Kidney glomerular epithelial cell (primary cell): ENCODE measurements at regions not wholly inside any gene's neighbourhood (a gene's known extent, or its start where the extent isn't known, plus 50 kb on each side); places are given as distances from the start of the nearest gene placed in this dataset.

ENCODE experiments used
- DNase-seq: peaks from one replicate; lab custom pipeline; 2025; lab: John Stamatoyannopoulos, UW

- no peak for DNase-seq
Measured at GRCh38 chr11:130715085-130715876, 201.0 kb downstream of the SNX19 start.

DNA sequence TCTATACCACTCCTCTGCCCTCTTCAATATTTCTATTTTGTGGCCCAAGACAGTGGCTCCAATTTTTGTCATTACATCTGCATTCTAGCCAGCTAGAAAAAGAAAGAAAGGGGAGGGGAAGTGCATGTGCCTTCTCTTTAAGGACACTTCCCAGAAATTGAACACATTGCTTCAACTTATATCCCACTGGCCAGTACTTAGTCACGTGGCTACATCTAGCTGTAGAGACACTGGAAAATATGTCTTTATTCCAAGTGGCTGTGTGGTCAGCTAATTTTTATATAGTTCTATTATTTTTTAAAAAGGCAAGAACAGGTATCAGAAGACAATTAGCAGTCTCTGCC is 200.4 kb downstream of the SNX19 start:
- DNase-seq, result no peak

- no peak for DNase-seq
Measured at GRCh38 chr11:130718120-130718519, 198.2 kb downstream of the SNX19 start.

DNA sequence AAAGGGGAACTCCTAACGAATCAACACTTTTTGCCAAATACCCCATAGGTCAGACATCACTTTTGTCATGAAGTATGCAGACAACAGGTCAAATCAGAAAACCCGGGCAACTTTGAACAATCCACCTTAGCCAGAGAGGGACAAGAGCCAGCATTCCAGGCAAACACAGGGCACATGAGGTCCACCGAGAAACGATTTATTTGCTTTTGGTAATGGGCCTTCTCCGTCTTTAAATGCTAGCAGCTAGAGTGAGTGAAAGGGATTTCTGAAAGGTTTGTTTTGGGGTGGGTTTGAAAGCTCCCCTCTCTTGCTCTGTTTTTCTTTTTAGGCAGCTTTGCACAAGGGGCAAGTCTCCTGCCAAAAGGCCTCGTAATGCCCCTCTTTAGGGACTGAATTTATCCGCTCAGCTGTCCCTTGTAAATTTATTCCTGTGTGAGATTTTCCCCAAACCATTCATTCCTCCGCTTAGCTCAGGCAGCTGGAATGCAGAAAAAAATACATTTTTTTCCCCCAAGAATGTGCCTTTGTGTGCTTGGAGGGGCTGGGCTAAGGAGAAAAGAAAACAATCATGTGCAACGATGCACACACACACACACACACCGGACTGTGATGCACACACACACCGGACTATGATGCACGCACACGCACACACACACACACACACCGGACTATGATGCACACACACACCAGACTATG is 196.9 kb downstream of the SNX19 start:
- DNase-seq, result peak; percentile 72

GRCh38 chr11:130720232-130721022 is 195.9 kb downstream of the SNX19 start:
- DNase-seq, result peak; percentile 43

GRCh38 chr11:130721023-130721681 is 195.1 kb downstream of the SNX19 start:
- no peak for DNase-seq

- no peak for DNase-seq
Measured at GRCh38 chr11:130721736-130722135, 194.5 kb downstream of the SNX19 start.

GRCh38 chr11:130722401-130722800 is 193.9 kb downstream of the SNX19 start:
- DNase-seq, result no peak

GRCh38 chr11:130725421-130726233 is 190.7 kb downstream of the SNX19 start:
- no peak for DNase-seq

DNA sequence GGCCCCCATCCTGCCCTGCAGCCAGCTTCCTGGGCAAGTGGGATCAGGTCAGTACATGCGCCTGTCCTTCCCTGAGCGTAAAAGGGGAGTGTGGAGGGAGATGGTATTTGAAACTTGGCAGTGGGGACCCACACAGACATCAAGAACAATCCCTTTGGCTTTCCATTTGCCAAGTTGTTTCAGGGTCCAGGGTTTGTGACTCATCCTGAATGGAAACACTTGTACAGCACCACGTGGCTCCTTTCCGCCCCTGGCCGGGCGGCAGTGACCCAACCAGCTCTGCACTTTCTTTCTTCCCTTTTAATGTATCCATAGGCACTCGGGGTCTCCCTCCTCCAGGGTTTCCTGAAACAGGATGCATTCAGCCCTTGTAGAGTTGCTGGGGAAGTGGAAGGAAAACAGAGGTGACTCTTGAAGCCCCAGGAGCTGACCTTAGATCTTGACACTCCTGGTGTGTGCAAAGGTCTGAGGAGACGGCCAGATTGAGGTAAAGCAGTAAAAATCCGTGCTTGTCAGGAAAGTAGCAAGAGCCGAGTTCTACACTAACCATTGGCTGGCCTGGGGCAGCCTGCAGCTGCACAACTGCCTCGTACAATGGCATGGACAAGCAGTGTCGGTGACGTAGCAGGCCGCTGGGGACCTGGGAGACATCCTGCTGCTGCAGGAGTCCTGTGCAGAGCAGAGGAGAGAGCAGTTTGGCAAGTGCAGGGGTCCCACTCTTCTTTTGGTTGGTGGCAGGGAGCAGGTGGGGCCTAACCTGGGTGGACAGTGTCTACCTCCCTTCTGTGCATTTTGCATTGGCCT is 189.8 kb downstream of the SNX19 start:
- no peak for DNase-seq

DNA sequence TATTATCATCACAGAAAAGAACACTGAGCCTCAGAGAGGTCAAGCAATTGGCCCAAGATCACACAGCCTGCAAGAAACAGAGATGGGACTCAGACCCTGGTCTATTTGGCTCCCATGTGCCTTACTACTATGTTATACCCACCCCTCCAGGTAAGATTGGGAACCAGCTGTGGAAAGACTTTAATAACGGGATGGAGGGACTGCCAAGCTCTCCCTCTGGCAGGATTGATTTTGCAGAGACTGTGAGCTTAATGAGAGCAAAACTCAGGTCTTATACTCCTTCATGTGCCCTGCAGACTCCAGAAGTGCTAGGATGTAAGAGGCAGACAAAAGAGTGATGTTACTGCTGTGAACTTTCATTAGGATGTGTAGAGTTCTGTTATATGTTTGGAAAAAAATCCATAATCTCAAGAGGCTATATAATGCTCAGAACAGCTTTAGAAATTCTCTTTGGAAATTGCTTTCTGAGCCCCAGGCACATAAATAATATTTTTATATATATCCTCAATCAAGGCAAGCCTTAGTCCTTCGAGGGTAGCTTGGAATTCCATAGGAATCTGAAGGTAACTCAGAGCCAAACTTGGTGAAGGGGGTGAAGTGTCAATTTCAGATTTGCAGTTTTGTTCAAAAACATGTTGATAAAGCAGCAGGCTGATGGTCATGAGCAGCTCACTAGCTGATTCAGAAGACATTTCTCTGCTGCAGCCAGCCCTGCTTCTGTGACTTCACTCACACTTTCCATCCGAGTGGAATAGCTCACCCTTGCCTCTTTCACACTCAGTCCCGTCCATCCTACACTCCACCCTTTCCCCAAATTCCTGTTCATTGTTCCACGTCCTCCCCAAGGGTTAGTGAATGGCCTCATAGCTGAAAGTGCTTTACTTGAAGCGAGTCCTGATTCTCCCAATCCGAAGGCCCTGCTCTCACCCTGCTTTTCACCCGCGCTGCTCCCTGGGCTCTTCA is 188.8 kb downstream of the SNX19 start:
- DNase-seq, result no peak

GRCh38 chr11:130728185-130729180 is 187.8 kb downstream of the SNX19 start:
- no peak for DNase-seq

DNA sequence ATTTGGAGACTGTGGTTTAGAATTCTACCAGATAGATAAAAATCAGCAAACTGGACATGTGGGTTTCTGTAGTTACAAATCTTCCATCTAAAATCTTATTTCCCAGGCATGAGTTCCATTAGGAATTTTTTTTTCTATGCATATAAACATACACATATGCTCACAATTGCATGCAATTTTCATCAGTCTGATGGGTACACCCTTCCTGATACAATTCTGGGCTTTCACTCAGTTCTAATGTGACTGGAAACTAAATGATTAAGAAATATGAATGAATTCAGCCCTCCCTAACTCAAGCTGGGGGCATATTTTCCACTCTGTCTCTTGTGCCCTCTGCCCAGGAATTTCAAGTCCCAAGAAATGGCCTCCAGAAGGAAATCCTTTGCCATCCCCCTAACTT is 187.1 kb downstream of the SNX19 start:
- no peak for DNase-seq

GRCh38 chr11:130729678-130730300 is 186.5 kb downstream of the SNX19 start:
- no peak for DNase-seq

DNA sequence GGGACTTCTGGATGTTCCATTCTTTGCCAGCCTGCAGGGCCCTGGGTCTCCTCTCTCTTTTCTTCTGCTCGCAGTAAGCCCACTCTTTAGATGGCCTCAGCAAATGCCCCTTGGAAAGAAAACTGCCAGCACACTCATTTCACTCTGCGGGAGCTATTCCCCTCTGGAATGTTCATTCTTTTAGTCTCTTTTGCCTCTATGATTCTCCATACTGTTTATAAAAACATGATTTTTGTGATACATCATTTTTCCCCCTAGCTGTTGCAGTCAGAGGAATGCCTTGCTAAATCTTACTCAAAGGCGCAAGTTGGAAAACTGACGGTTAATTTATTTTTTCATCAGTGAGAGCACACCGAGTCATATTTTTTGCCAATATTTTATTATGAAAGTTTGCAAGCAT is 184.9 kb downstream of the SNX19 start:
- no peak for DNase-seq

GRCh38 chr11:130732476-130732875 is 183.8 kb downstream of the SNX19 start:
- DNase-seq, result peak; percentile 13

DNA sequence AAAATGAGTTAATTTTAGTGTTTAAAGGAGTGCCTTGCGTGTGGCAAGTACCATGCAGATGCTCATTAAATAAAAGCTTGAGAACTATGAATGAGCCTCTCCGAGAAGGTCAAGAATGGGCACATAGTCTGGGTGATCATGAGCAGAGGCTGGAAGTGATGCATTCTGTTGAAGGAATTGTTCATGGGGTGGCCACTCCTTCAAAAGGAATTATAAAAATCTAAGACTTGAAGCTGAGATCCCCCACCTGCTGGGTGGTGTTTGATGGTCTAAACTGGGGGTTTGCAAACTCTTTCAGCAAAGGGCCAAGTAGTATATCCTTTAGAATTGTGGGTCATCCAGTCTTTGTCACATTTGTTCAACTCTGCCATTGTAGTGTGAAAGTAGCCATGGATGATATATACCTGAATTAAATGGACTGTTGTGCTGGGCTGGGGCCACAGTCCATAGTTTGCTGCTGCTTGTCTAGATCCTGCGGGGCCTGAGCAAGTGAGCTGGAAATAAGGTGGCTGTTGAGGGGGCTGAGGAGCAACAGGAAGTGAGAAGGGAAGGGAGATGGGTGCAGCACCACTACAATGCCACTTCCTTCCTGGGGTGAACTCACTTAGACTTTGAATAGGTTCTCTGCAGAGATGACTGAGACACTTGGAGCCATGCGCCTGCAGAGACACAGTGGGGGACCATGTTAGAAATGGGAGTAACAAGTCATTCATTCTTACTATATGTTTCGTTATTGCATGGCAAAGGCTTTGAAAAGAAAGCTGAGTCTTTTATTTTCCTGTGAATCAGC is 179.0 kb downstream of the SNX19 start:
- DNase-seq, result no peak
